ENCODE measurements at regions not wholly inside any gene's neighbourhood (a gene's known extent, or its start where the extent isn't known, plus 50 kb on each side); places are given as distances from the start of the nearest gene placed in this dataset.

DNA sequence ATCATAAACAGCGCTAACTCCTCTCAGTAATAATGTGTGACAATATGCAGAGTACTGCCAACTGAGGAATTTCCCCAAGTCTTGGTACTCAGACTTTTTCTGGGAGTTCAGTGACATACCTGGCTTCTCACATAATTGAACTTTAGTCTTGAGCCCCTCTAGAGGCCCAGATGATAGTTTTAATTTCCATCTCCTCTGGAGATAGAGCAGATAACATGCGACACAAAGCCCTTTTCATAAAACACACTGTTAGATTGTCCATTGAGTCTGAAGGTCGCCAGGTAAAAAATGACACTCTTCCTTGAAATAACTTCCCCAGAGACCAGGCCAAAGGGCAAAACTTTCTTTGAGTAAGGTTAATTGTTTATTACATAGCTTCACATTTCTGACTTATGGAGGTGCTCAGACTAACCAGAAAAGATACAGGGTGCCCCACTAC is 476.0 kb downstream of the RASEF start:
- Mint-ChIP-seq H3K4me3 (no peak overlapping the region), H3K27ac (ENCODE audit: unreplicated experiment) (no peak overlapping the region), H3K4me1 (no peaks in the 10 kb centered on the region), H3K27me3 (ENCODE audit: low read depth) (no peaks in the 10 kb centered on the region), H3K36me3 (ENCODE audit: low read depth) (no peaks in the 10 kb centered on the region), H3K9me3 (peaks cover 4% of the 10 kb centered on the region)
- TF ChIP-seq, protein P1, sequence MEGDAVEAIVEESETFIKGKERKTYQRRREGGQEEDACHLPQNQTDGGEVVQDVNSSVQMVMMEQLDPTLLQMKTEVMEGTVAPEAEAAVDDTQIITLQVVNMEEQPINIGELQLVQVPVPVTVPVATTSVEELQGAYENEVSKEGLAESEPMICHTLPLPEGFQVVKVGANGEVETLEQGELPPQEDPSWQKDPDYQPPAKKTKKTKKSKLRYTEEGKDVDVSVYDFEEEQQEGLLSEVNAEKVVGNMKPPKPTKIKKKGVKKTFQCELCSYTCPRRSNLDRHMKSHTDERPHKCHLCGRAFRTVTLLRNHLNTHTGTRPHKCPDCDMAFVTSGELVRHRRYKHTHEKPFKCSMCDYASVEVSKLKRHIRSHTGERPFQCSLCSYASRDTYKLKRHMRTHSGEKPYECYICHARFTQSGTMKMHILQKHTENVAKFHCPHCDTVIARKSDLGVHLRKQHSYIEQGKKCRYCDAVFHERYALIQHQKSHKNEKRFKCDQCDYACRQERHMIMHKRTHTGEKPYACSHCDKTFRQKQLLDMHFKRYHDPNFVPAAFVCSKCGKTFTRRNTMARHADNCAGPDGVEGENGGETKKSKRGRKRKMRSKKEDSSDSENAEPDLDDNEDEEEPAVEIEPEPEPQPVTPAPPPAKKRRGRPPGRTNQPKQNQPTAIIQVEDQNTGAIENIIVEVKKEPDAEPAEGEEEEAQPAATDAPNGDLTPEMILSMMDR (conservative IDR thresholded peaks at IDR 0.05) = no peak
- no peak for DNase-seq (ENCODE audit: low read depth, low spot score)

DNA sequence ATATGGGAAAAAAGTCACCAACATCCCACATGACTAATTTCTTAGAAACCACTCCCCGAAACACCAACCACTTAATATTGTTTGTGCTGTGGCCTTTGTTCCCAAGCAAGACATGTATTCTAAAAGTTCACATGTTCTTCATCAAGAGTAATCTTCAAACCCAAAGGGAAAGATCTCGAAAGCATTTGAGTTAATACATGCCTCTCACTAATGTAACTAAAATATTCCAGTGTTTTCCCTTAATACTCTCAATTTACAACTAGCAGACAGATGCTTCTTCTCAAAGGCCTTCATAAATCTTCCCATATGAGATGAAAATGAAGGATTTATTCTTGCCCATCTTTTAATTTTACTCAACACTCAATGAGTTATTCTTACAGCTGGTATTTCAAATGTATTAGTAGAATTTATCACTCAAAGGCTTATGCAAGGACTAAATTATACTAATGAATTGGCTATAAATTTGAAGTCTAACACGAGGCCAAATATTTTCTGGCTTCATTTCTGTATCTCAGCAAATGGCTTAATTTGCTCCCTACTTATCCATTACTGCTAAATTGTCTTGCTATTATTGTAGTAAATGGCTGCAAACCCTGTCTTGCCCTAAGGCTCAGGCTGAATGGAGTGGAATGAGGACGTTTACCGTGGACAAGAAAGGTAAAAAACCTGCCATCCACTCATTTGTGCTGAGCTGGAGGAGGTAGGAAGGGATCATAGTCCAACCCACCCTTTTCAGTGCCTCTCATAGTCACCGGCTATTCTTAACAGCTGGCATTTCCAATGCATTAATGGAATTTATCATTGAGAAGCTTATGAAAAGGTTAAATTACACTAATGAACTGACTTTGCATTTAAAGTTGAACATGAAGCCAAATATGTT is 474.4 kb downstream of the RASEF start:
- TF ChIP-seq, protein P1 (conservative IDR thresholded peaks at IDR 0.05) = no peak
- Mint-ChIP-seq H3K27ac (ENCODE audit: unreplicated experiment) (no peak overlapping the region), H3K4me3 (no peak overlapping the region), H3K27me3 (ENCODE audit: low read depth) (no peaks in the 10 kb centered on the region), H3K36me3 (ENCODE audit: low read depth) (no peaks in the 10 kb centered on the region), H3K9me3 (peaks cover 4% of the 10 kb centered on the region), H3K4me1 (no peaks in the 10 kb centered on the region)
- no peak for DNase-seq (ENCODE audit: low read depth, low spot score)

DNA sequence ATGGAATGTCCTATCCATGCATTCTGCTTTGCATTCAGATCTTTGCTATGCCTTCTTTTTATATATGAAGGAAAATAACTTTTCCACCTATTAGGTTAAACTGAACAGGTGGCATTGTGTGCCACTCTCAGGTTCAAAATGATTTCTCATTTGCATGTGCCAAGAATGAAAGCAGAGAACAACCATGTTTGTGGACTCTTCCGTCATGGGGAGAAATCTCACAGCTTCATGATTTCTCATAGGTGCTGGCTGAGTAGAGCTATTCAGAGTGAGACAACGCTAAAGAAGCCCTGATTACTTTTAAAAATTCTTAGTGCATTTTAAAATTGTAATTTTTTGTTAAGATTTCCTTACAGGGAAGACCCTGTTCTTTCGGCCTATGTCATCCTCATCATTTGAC is 472.1 kb downstream of the RASEF start:
- H3K9me3 Mint-ChIP-seq = peaks cover 4% of the 10 kb centered on the region
- no peak overlapping the region for H3K27ac Mint-ChIP-seq (ENCODE audit: unreplicated experiment)
- H3K4me3 Mint-ChIP-seq = no peak overlapping the region
- H3K4me1 Mint-ChIP-seq = no peaks in the 10 kb centered on the region
- H3K36me3 Mint-ChIP-seq (ENCODE audit: low read depth) = no peaks in the 10 kb centered on the region
- H3K27me3 Mint-ChIP-seq (ENCODE audit: low read depth) = no peaks in the 10 kb centered on the region
- no peak for DNase-seq (ENCODE audit: low read depth, low spot score)
- TF ChIP-seq, protein P1 (conservative IDR thresholded peaks at IDR 0.05) = no peak

DNA sequence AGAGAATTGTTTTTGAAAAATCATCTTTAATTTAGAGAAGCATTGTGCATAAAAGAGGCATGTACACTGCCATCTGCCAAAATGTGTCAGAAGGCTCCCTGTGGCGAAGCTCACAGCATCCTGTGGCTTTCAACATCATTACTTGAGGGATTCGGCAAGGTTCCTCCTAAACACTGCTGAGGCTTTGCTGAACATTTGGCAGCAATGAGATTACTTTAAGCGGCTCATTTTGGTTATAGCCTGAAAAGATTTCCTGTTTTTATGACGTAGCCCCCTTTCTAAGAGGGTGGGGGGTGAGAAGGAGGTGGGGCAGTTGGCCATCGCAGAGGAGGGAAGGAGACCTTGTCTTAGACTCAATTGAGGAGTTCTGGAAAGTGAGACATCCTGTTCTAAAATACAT is 469.4 kb downstream of the RASEF start:
- H3K27me3 Mint-ChIP-seq (ENCODE audit: low read depth) = no peaks in the 10 kb centered on the region
- no peak for DNase-seq (ENCODE audit: low read depth, low spot score)
- no peak overlapping the region for H3K4me3 Mint-ChIP-seq
- H3K36me3 Mint-ChIP-seq (ENCODE audit: low read depth) = no peaks in the 10 kb centered on the region
- peaks cover 4% of the 10 kb centered on the region for H3K9me3 Mint-ChIP-seq
- TF ChIP-seq, protein P1 (conservative IDR thresholded peaks at IDR 0.05) = no peak
- H3K4me1 Mint-ChIP-seq = no peaks in the 10 kb centered on the region
- no peak overlapping the region for H3K27ac Mint-ChIP-seq (ENCODE audit: unreplicated experiment)

DNA sequence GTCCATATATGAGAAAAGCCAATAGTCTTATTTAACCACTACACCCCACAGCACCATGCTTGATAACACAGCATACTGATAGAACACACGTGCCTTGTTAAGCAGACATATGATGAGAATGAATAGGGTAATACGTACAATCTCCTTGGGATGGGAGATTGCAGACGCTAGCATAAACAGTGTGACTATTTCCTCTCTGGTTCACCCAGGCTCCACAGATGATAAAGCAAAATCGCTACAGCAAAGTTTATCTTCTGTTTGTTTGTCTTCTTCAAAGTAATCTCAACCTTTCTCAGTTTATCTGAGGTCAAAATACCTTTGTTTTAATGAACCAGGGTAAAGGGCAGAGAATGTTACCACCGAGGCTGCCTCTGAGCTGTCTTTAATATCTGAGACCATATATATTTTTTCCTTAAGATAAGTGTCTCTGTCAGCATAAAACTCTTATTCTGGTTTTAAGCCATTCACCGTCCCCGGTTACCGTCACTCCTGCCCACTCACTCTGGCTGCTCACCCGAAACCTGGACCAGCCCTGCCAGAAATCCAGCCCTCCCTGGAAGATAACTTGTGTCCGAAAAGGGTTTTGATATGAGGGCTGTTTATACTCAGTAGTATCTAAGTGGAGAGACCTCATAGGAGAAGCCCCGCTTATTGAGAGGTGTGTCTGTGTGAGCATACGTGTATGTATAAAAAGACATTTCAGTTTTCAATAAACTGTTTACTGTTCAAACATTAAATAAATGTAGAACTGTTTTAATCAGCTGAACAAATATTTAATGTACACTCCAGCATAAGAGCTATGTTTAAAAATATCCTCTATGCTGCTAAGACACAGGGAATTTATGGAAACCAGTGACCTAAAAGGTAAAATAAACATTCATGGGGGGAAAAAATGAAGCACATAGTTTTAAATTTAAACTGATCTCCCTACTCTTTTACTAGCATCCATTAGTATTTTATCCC is 465.4 kb downstream of the RASEF start:
- H3K36me3 Mint-ChIP-seq (ENCODE audit: low read depth) = no peaks in the 10 kb centered on the region

More for the DNA sequence above, 465.4 kb downstream of the RASEF start:
- TF ChIP-seq, protein P1 (conservative IDR thresholded peaks at IDR 0.05) = no peak
- no peaks in the 10 kb centered on the region for H3K9me3 Mint-ChIP-seq
- H3K4me3 Mint-ChIP-seq = no peak overlapping the region
- H3K4me1 Mint-ChIP-seq = peaks cover 6% of the 10 kb centered on the region
- H3K27me3 Mint-ChIP-seq (ENCODE audit: low read depth) = peaks cover 6% of the 10 kb centered on the region
- no peak for DNase-seq (ENCODE audit: low read depth, low spot score)
- no peak overlapping the region for H3K27ac Mint-ChIP-seq (ENCODE audit: unreplicated experiment)

Measured in neural crest cell (in vitro differentiated cells).